Keratinocyte (primary cell): ENCODE measurements at regions not wholly inside any gene's neighbourhood (a gene's known extent, or its start where the extent isn't known, plus 50 kb on each side); places are given as distances from the start of the nearest gene placed in this dataset.

Source experiments
- DNase-seq: peaks from one replicate; pipeline ENCODE4 v3.0.0-alpha.2; 2011; ENCODE audit warnings: low read depth, missing footprints, low spot score
- FAIRE-seq: peaks from 2 replicates; lab custom pipeline; 2011; peaks lifted over from hg19 to GRCh38; lab: Jason Lieb, UNC
- H2AFZ ChIP-seq: 2 replicates; pipeline ENCODE4 v1.6.0; 2012; ENCODE audit warnings: low read length, control low read depth, inconsistent platforms; ENCODE audit not compliant: control insufficient read depth
- H3K27ac ChIP-seq: 2 replicates; pipeline ENCODE4 v1.5.1; 2011; ENCODE audit warnings: low read length; ENCODE audit not compliant: control insufficient read depth, insufficient read depth
- H3K27me3 ChIP-seq: 3 replicates; pipeline ENCODE4 v1.6.0; 2011; ENCODE audit warnings: low read length; ENCODE audit not compliant: control insufficient read depth, insufficient read depth; ENCODE audit errors: extremely low read depth
- H3K36me3 ChIP-seq, 2 experiments: 2 replicates in 1 of 2; 3 replicates in 1 of 2; pipeline ENCODE4 v1.5.1; 2011; ENCODE audit warnings: low read length in 2 of 2, mild to moderate bottlenecking in 1 of 2; ENCODE audit not compliant: control insufficient read depth in 2 of 2, insufficient read depth in 2 of 2; ENCODE audit errors: extremely low read depth in 1 of 2
- H3K4me1 ChIP-seq: 3 replicates; pipeline ENCODE4 v1.5.1; 2011; ENCODE audit warnings: low read length; ENCODE audit not compliant: control insufficient read depth, insufficient read depth; ENCODE audit errors: extremely low read depth
- H3K4me2 ChIP-seq: 3 replicates; pipeline ENCODE4 v1.6.0; 2011; ENCODE audit warnings: low read depth, low read length; ENCODE audit not compliant: control insufficient read depth, insufficient read depth; ENCODE audit errors: extremely low read depth
- H3K4me3 ChIP-seq, 3 experiments: fragments of 200-600 bp in 1 of 3; sonication (generic) in 1 of 3; 2 replicates in 2 of 3; 3 replicates in 1 of 3; pipeline ENCODE4 v1.5.1; 2011 to 2016; ENCODE audit warnings: low read length in 3 of 3, mild to moderate bottlenecking in 3 of 3, control low read depth in 2 of 3, inconsistent platforms in 1 of 3, low read depth in 1 of 3, mixed read lengths in 1 of 3, mixed run types in 1 of 3, moderate library complexity in 1 of 3; ENCODE audit not compliant: control insufficient read depth in 2 of 3, insufficient read depth in 2 of 3; ENCODE audit errors: extremely low read depth in 1 of 3
- H3K79me2 ChIP-seq: 2 replicates; pipeline ENCODE4 v1.6.0; 2012; ENCODE audit warnings: low read length; ENCODE audit not compliant: control insufficient read depth, insufficient read depth
- H3K9ac ChIP-seq: 3 replicates; pipeline ENCODE4 v1.6.0; 2011; ENCODE audit warnings: low read length; ENCODE audit not compliant: control insufficient read depth, insufficient read depth; ENCODE audit errors: extremely low read depth
- H3K9me1 ChIP-seq: 3 replicates; pipeline ENCODE4 v1.6.0; 2011; ENCODE audit warnings: low read length; ENCODE audit not compliant: control insufficient read depth, insufficient read depth; ENCODE audit errors: extremely low read depth
- H3K9me3 ChIP-seq: 2 replicates; pipeline ENCODE4 v1.5.1; 2012; ENCODE audit warnings: low read depth, low read length; ENCODE audit not compliant: control insufficient read depth
- H4K20me1 ChIP-seq: 3 replicates; pipeline ENCODE4 v1.6.0; 2011; ENCODE audit warnings: low read length; ENCODE audit not compliant: control insufficient read depth, insufficient read depth; ENCODE audit errors: extremely low read depth
- CTCF ChIP-seq, 3 experiments: IDR thresholded peaks in 1 of 3; conservative IDR thresholded peaks in 1 of 3; optimal IDR thresholded peaks in 1 of 3; 2 replicates in 2 of 3; 3 replicates in 1 of 3; pipeline versions ENCODE3 to v1.5.1; 2011; ENCODE audit warnings: low read length in 3 of 3, mild to moderate bottlenecking in 3 of 3, moderate library complexity in 2 of 3, control low read depth in 1 of 3, inconsistent platforms in 1 of 3; ENCODE audit not compliant: insufficient read depth in 2 of 3; ENCODE audit errors: extremely low read depth in 1 of 3
- EZH2 ChIP-seq: IDR thresholded peaks from one replicate; pipeline ENCODE4 v1.6.1; 2012; ENCODE audit warnings: inconsistent platforms, mild to moderate bottlenecking, low read length, moderate library complexity
- dilution Hi-C: fragments of 300-500 bp; cut with MboI; formaldehyde crosslinking; loops from one replicate; pipeline ENCODE4 v1.7.0; 2020; ENCODE audit warnings: low sequenced_read_pairs; ENCODE audit not compliant: extremely low pct_ligation_motif_present

GRCh38 chr2:57693177-57693576 lies 353.4 kb upstream of the VRK2 start:
- Histone ChIP-seq H3K79me2 (no peaks in the 10 kb centered on the region), H3K4me2 (no peak overlapping the region), H3K4me3 (no peak overlapping the region), H2AFZ (no peak overlapping the region), H3K36me3 (no peaks in the 10 kb centered on the region), H3K4me1 (no peaks in the 10 kb centered on the region), H4K20me1 (no peaks in the 10 kb centered on the region), H3K9ac (no peak overlapping the region), H3K9me1 (no peaks in the 10 kb centered on the region), H3K27me3 (no peaks in the 10 kb centered on the region), H3K27ac (no peak overlapping the region), H3K9me3 (no peaks in the 10 kb centered on the region)
- dilution Hi-C loops: no loop called here
- DNase-seq (no peak), FAIRE-seq (no peak)
- no peak for TF ChIP-seq CTCF (optimal IDR thresholded peaks at IDR 0.05 in 1 of 3, IDR thresholded peaks at IDR 0.05 in 1 of 3, conservative IDR thresholded peaks at IDR 0.05 in 1 of 3; ENCODE audit: extremely low read depth in 1 of 3, insufficient read depth in 2 of 3, low read length in 3 of 3)
- TF ChIP-seq EZH2: no peak

GRCh38 chr2:57693965-57694364 lies 352.6 kb upstream of the VRK2 start:
- H3K4me3 ChIP-seq: no peak overlapping the region
- no peak overlapping the region for H3K4me2 ChIP-seq
- H3K9ac ChIP-seq: no peak overlapping the region
- H3K27me3 ChIP-seq: no peaks in the 10 kb centered on the region
- H3K9me3 ChIP-seq: no peaks in the 10 kb centered on the region
- no peaks in the 10 kb centered on the region for H3K4me1 ChIP-seq
- DNase-seq: no peak
- TF ChIP-seq EZH2 (no peak), CTCF (optimal IDR thresholded peaks at IDR 0.05 in 1 of 3, IDR thresholded peaks at IDR 0.05 in 1 of 3, conservative IDR thresholded peaks at IDR 0.05 in 1 of 3; ENCODE audit: extremely low read depth in 1 of 3, insufficient read depth in 2 of 3, low read length in 3 of 3) (no peak)
- FAIRE-seq: no peak
- H3K27ac ChIP-seq: no peak overlapping the region
- no peaks in the 10 kb centered on the region for H3K9me1 ChIP-seq
- H4K20me1 ChIP-seq: no peaks in the 10 kb centered on the region
- dilution Hi-C loops: no loop called here
- H3K79me2 ChIP-seq: no peaks in the 10 kb centered on the region
- no peaks in the 10 kb centered on the region for H3K36me3 ChIP-seq
- no peak overlapping the region for H2AFZ ChIP-seq
